ENCODE measurements at regions not wholly inside any gene's neighbourhood (a gene's known extent, or its start where the extent isn't known, plus 50 kb on each side); places are given as distances from the start of the nearest gene placed in this dataset.

DNA sequence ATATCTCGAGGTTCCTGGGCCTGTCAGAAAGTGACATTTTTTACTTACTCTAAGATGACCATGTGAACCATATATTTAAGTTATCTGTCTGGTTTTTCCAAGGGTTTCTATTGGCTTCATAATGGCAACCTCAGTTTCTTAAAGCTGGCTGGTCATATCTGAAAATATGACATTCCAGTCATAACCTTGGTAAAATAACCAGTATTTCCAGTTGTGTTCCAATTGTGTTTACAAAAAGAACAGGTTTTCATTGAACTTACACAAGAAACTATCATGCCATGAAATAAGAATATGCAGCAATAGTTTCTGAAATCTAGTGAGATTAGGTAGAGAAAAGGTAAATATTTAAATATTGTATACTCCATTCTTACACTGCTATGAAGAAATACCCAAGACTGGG is 61.7 kb upstream of the HMGN3 start:
- DNase-seq: no peak

Data from T1000 (cell line).